HG03025 (cell line): ENCODE measurements at regions not wholly inside any gene's neighbourhood (a gene's known extent, or its start where the extent isn't known, plus 50 kb on each side); places are given as distances from the start of the nearest gene placed in this dataset.

Source experiments
- ATAC-seq: cut with Tn5 transposase; IDR thresholded peaks from one replicate; pipeline ENCODE4 v1.9.1; 2021; ENCODE audit warnings: mild to moderate bottlenecking, moderate library complexity; ENCODE audit not compliant: unreplicated experiment, low FRiP score

- no peak for ATAC-seq
These were observed 342.9 kb downstream of the FOXL1 start for GRCh38 chr16:86921289-86921688.

GRCh38 chr16:86922311-86922710 lies 344.0 kb downstream of the FOXL1 start:
- no peak for ATAC-seq

- no peak for ATAC-seq
These were observed 345.3 kb downstream of the FOXL1 start for GRCh38 chr16:86923656-86924055.

GRCh38 chr16:86924537-86924936 lies 346.2 kb downstream of the FOXL1 start:
- no peak for ATAC-seq

- no peak for ATAC-seq
These were observed 346.9 kb downstream of the FOXL1 start for GRCh38 chr16:86925067-86925791.

- no peak for ATAC-seq
These were observed 348.1 kb downstream of the FOXL1 start for GRCh38 chr16:86926181-86927094.

- ATAC-seq = no peak
These were observed 349.4 kb downstream of the FOXL1 start for GRCh38 chr16:86927699-86928098.

- ATAC-seq = no peak
These were observed 350.2 kb downstream of the FOXL1 start for GRCh38 chr16:86928523-86929011.

GRCh38 chr16:86929057-86929871 lies 350.9 kb downstream of the FOXL1 start:
- no peak for ATAC-seq

- ATAC-seq = no peak
These were observed 351.7 kb downstream of the FOXL1 start for GRCh38 chr16:86930001-86930400.

GRCh38 chr16:86930663-86931373 lies 352.5 kb downstream of the FOXL1 start:
- no peak for ATAC-seq

GRCh38 chr16:86931410-86931941 lies 353.1 kb downstream of the FOXL1 start:
- ATAC-seq = no peak

GRCh38 chr16:86932130-86932982 lies 354.0 kb downstream of the FOXL1 start:
- no peak for ATAC-seq

- ATAC-seq = no peak
These were observed 356.4 kb downstream of the FOXL1 start for GRCh38 chr16:86934581-86935375.

GRCh38 chr16:86939609-86940008 lies 361.3 kb downstream of the FOXL1 start:
- no peak for ATAC-seq

- ATAC-seq = no peak
These were observed 363.4 kb downstream of the FOXL1 start for GRCh38 chr16:86941731-86942130.

- no peak for ATAC-seq
These were observed 364.1 kb downstream of the FOXL1 start for GRCh38 chr16:86942151-86943051.
